WTC11 (cell line): ENCODE measurements at regions not wholly inside any gene's neighbourhood (a gene's known extent, or its start where the extent isn't known, plus 50 kb on each side); places are given as distances from the start of the nearest gene placed in this dataset.

ENCODE experiments used
- ATAC-seq: fragments of 200-7000 bp; cut with Tn5 transposase; 2 replicates; pipeline ENCODE4 v1.10.0; 2021; ENCODE audit warnings: mild to moderate bottlenecking, moderate library complexity
- CTCF ChIA-PET: fragments of 300-600 bp; sonication (Branson Sonifier 250); formaldehyde crosslinking; loops from one replicate; lab custom pipeline; 2021; ENCODE audit warnings: antibody characterized with exemption; lab: Charles Lee
- POLR2A ChIA-PET: fragments of 350-600 bp; sonication (Branson Sonifier 250); formaldehyde crosslinking; loops from one replicate; lab custom pipeline; 2021; ENCODE audit warnings: antibody characterized with exemption; lab: Charles Lee
- DNase-seq: peaks from one replicate; pipeline ENCODE4 v3.0.0; 2021; ENCODE audit warnings: low spot score
- H3K27ac Mint-ChIP-seq: 2 replicates; pipeline ENCODE4 v1.8.0; 2021; ENCODE audit warnings: mixed read lengths
- H3K27me3 Mint-ChIP-seq: 2 replicates; pipeline ENCODE4 v1.8.0; 2021; ENCODE audit warnings: low read depth, mild to moderate bottlenecking, moderate library complexity, mixed read lengths
- H3K36me3 Mint-ChIP-seq: 2 replicates; pipeline ENCODE4 v1.8.0; 2021; ENCODE audit warnings: mixed read lengths
- H3K4me1 Mint-ChIP-seq: 2 replicates; pipeline ENCODE4 v1.8.0; 2022; ENCODE audit warnings: mixed read lengths
- H3K4me3 Mint-ChIP-seq: 2 replicates; pipeline ENCODE4 v1.8.0; 2021; ENCODE audit warnings: mild to moderate bottlenecking, moderate library complexity, mixed read lengths
- H3K9me3 Mint-ChIP-seq: 2 replicates; pipeline ENCODE4 v1.8.0; 2021; ENCODE audit warnings: mixed read lengths
- CTCF ChIP-seq: fragments of 200-600 bp; IDR thresholded peaks from 2 replicates; pipeline ENCODE4 v1.8.0; 2022; ENCODE audit warnings: antibody characterized with exemption
- E2F4 ChIP-seq: sonication (generic); formaldehyde crosslinking; IDR thresholded peaks from 2 replicates; pipeline ENCODE4 v1.8.1; 2022; ENCODE audit warnings: low read depth, mild to moderate bottlenecking, moderate library complexity, missing genetic modification reagents, borderline replicate concordance
- ETV6 ChIP-seq: sonication (generic); formaldehyde crosslinking; IDR thresholded peaks from 2 replicates; pipeline ENCODE4 v1.8.1; 2022; ENCODE audit warnings: mild to moderate bottlenecking, missing genetic modification reagents
- FOXJ3 ChIP-seq: sonication (generic); formaldehyde crosslinking; IDR thresholded peaks from 2 replicates; pipeline ENCODE4 v1.9.0; 2021; ENCODE audit warnings: missing genetic modification reagents, mild to moderate bottlenecking, borderline replicate concordance
- KAT7 ChIP-seq: sonication (generic); formaldehyde crosslinking; IDR thresholded peaks from 2 replicates; pipeline ENCODE4 v1.8.1; 2023; ENCODE audit warnings: missing genetic modification reagents, mild to moderate bottlenecking, borderline replicate concordance
- NFATC4 ChIP-seq: fragments of 250-450 bp; sonication (Bioruptor Pico); IDR thresholded peaks from 2 replicates; pipeline ENCODE4 v1.9.0; 2021; ENCODE audit warnings: mild to moderate bottlenecking
- NFE2L1 ChIP-seq: sonication (generic); formaldehyde crosslinking; IDR thresholded peaks from 2 replicates; pipeline ENCODE4 v1.8.1; 2023; ENCODE audit warnings: missing genetic modification reagents
- NR1H2 ChIP-seq: sonication (generic); formaldehyde crosslinking; IDR thresholded peaks from 2 replicates; pipeline ENCODE4 v1.9.0; 2021; ENCODE audit warnings: mild to moderate bottlenecking, moderate library complexity, missing genetic modification reagents
- NR2C2 ChIP-seq: sonication (generic); formaldehyde crosslinking; IDR thresholded peaks from 2 replicates; pipeline ENCODE4 v1.8.0; 2022; ENCODE audit warnings: mild to moderate bottlenecking, missing genetic modification reagents
- OVOL2 ChIP-seq: fragments of 250-450 bp; sonication (Bioruptor Pico); IDR thresholded peaks from 2 replicates; pipeline ENCODE4 v1.9.0; 2021; ENCODE audit warnings: mild to moderate bottlenecking, borderline replicate concordance
- RELA ChIP-seq: sonication (generic); formaldehyde crosslinking; IDR thresholded peaks from 2 replicates; pipeline ENCODE4 v1.8.1; 2022; ENCODE audit warnings: missing genetic modification reagents, mild to moderate bottlenecking, borderline replicate concordance
- SOX15 ChIP-seq: fragments of 250-450 bp; sonication (Bioruptor Pico); IDR thresholded peaks from 2 replicates; pipeline ENCODE4 v1.9.0; 2021; ENCODE audit warnings: mild to moderate bottlenecking
- ZNF317 ChIP-seq: sonication (generic); formaldehyde crosslinking; IDR thresholded peaks from 2 replicates; pipeline ENCODE4 v1.8.1; 2023; ENCODE audit warnings: low read depth, mild to moderate bottlenecking, moderate library complexity, missing genetic modification reagents, borderline replicate concordance
- TF ChIP-seq, protein P1 (sequence below): sonication (generic); formaldehyde crosslinking; IDR thresholded peaks from 2 replicates; pipeline ENCODE4 v1.8.1; 2023; ENCODE audit warnings: mild to moderate bottlenecking, missing genetic modification reagents, borderline replicate concordance
- TF ChIP-seq, protein P2 (sequence below): sonication (generic); formaldehyde crosslinking; IDR thresholded peaks from 2 replicates; pipeline ENCODE4 v1.8.1; 2022; ENCODE audit warnings: low read depth, missing genetic modification reagents, borderline replicate concordance
- TF ChIP-seq, protein P3 (sequence below): sonication (generic); formaldehyde crosslinking; IDR thresholded peaks from 2 replicates; pipeline ENCODE4 v1.8.1; 2023; ENCODE audit warnings: mild to moderate bottlenecking, missing genetic modification reagents, moderate library complexity
- TF ChIP-seq, protein P4 (sequence below): fragments of 250-450 bp; sonication (Bioruptor Pico); IDR thresholded peaks from 2 replicates; pipeline ENCODE4 v1.8.0; 2021; ENCODE audit warnings: mild to moderate bottlenecking
- TF ChIP-seq, protein P5 (sequence below): sonication (generic); formaldehyde crosslinking; IDR thresholded peaks from 2 replicates; pipeline ENCODE4 v1.8.0; 2023; ENCODE audit warnings: missing genetic modification reagents

GRCh38 chr5:60248901-60249300 lies 355.4 kb upstream of the PDE4D start:
- DNase-seq (no peak), ATAC-seq (no peak)
- Mint-ChIP-seq H3K9me3 (peaks cover 16% of the 10 kb centered on the region), H3K27me3 (no peaks in the 10 kb centered on the region), H3K4me1 (peaks cover 4% of the 10 kb centered on the region; the same call in 1 of the 2 replicates), H3K4me3 (no peak overlapping the region), H3K27ac (no peak overlapping the region), H3K36me3 (no peaks in the 10 kb centered on the region)
- TF ChIP-seq, protein P1, sequence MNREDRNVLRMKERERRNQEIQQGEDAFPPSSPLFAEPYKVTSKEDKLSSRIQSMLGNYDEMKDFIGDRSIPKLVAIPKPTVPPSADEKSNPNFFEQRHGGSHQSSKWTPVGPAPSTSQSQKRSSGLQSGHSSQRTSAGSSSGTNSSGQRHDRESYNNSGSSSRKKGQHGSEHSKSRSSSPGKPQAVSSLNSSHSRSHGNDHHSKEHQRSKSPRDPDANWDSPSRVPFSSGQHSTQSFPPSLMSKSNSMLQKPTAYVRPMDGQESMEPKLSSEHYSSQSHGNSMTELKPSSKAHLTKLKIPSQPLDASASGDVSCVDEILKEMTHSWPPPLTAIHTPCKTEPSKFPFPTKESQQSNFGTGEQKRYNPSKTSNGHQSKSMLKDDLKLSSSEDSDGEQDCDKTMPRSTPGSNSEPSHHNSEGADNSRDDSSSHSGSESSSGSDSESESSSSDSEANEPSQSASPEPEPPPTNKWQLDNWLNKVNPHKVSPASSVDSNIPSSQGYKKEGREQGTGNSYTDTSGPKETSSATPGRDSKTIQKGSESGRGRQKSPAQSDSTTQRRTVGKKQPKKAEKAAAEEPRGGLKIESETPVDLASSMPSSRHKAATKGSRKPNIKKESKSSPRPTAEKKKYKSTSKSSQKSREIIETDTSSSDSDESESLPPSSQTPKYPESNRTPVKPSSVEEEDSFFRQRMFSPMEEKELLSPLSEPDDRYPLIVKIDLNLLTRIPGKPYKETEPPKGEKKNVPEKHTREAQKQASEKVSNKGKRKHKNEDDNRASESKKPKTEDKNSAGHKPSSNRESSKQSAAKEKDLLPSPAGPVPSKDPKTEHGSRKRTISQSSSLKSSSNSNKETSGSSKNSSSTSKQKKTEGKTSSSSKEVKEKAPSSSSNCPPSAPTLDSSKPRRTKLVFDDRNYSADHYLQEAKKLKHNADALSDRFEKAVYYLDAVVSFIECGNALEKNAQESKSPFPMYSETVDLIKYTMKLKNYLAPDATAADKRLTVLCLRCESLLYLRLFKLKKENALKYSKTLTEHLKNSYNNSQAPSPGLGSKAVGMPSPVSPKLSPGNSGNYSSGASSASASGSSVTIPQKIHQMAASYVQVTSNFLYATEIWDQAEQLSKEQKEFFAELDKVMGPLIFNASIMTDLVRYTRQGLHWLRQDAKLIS: no peak
- no peak for TF ChIP-seq KAT7 (CRISPR knock-in tag)
- TF ChIP-seq, protein P2, sequence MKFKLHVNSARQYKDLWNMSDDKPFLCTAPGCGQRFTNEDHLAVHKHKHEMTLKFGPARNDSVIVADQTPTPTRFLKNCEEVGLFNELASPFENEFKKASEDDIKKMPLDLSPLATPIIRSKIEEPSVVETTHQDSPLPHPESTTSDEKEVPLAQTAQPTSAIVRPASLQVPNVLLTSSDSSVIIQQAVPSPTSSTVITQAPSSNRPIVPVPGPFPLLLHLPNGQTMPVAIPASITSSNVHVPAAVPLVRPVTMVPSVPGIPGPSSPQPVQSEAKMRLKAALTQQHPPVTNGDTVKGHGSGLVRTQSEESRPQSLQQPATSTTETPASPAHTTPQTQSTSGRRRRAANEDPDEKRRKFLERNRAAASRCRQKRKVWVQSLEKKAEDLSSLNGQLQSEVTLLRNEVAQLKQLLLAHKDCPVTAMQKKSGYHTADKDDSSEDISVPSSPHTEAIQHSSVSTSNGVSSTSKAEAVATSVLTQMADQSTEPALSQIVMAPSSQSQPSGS (CRISPR knock-in tag): no peak
- no peak for TF ChIP-seq ETV6 (CRISPR knock-in tag)
- TF ChIP-seq, protein P3, sequence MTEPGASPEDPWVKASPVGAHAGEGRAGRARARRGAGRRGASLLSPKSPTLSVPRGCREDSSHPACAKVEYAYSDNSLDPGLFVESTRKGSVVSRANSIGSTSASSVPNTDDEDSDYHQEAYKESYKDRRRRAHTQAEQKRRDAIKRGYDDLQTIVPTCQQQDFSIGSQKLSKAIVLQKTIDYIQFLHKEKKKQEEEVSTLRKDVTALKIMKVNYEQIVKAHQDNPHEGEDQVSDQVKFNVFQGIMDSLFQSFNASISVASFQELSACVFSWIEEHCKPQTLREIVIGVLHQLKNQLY: no peak
- TF ChIP-seq NR2C2 (CRISPR knock-in tag): no peak
- TF ChIP-seq, protein P4, sequence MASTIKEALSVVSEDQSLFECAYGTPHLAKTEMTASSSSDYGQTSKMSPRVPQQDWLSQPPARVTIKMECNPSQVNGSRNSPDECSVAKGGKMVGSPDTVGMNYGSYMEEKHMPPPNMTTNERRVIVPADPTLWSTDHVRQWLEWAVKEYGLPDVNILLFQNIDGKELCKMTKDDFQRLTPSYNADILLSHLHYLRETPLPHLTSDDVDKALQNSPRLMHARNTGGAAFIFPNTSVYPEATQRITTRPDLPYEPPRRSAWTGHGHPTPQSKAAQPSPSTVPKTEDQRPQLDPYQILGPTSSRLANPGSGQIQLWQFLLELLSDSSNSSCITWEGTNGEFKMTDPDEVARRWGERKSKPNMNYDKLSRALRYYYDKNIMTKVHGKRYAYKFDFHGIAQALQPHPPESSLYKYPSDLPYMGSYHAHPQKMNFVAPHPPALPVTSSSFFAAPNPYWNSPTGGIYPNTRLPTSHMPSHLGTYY (CRISPR knock-in tag): no peak
- TF ChIP-seq NFE2L1 (CRISPR knock-in tag): no peak
- TF ChIP-seq RELA: no peak
- no peak for TF ChIP-seq ZNF317 (CRISPR knock-in tag)
- TF ChIP-seq CTCF: no peak
- POLR2A ChIA-PET: no interaction called here
- CTCF ChIA-PET: no interaction called here

DNA sequence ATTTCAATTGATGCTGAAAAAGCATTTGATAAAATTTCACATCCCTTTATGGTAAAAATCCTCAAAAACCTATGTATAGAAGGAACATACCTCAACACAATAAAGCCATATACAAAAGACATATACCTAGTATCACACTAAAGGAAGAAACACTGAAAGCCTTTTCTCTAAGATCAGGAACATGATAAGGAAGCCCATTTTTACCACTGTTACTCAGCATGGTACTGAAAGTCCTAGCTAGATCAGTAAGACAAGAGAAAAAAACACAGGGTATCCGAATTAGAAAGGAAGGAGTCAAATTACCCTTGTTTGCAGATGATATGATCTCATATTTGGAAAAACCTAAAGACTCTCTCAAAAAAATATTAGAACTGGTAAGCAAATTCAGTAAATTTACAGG lies 350.2 kb upstream of the PDE4D start:
- ChIA-PET POLR2A (no interaction called here), CTCF (no interaction called here)
- no peak for TF ChIP-seq NR1H2
- no peaks in the 10 kb centered on the region for H3K27me3 Mint-ChIP-seq
- no peaks in the 10 kb centered on the region for H3K36me3 Mint-ChIP-seq
- no peak for ATAC-seq
- H3K4me1 Mint-ChIP-seq: peaks cover 1% of the 10 kb centered on the region; the same call in 1 of the 2 replicates
- H3K4me3 Mint-ChIP-seq: no peak overlapping the region
- peaks cover 28% of the 10 kb centered on the region for H3K9me3 Mint-ChIP-seq
- H3K27ac Mint-ChIP-seq: no peak overlapping the region
- no peak for DNase-seq

DNA sequence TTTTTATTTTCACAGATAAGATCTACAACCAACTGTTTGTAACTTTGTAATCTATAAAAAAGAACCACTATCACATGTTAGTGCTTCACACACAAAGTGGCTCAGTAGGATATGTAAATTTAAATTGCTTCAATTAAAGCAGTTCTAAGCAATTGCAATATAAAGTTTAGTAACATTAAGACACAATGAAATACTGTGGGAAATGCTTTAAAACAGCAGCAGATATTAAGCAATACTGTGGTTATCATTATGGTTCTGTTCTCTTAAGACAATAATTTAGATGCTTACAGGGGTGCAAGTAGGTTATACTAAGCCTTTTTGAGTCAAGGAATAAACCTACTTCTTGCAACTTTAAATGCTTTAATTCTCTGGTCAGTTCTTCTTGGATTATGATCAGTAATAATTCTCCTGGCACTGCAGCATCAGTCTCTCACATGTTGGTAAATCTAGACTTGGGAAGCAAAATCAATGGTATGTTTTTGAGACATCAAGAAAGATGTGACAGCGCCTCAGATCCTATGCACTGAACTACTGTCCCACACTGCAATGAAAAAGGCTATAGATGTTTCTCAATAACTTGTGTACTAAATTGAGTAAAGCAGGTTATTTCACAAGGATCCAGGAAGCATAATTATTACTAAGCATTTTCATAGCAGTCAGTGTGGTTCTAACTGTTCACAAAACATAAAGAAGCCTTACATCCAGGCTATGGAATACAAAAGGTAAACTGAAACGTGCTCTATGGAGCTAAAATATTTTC lies 338.7 kb upstream of the PDE4D start:
- H3K27me3 Mint-ChIP-seq: no peaks in the 10 kb centered on the region
- ChIA-PET CTCF (no interaction called here), POLR2A (no interaction called here)
- H3K4me1 Mint-ChIP-seq: peaks cover 3% of the 10 kb centered on the region; the same call in 1 of the 2 replicates
- ATAC-seq (no peak), DNase-seq (no peak)
- H3K36me3 Mint-ChIP-seq: no peaks in the 10 kb centered on the region
- no peak overlapping the region for H3K27ac Mint-ChIP-seq
- H3K4me3 Mint-ChIP-seq: no peak overlapping the region
- H3K9me3 Mint-ChIP-seq: no peaks in the 10 kb centered on the region
- no peak for TF ChIP-seq NFATC4 (CRISPR knock-in tag)
- TF ChIP-seq NR1H2: no peak
- no peak for TF ChIP-seq FOXJ3 (CRISPR knock-in tag)
- TF ChIP-seq OVOL2 (CRISPR knock-in tag): no peak
- no peak for TF ChIP-seq SOX15 (CRISPR knock-in tag)
- TF ChIP-seq, protein P5, sequence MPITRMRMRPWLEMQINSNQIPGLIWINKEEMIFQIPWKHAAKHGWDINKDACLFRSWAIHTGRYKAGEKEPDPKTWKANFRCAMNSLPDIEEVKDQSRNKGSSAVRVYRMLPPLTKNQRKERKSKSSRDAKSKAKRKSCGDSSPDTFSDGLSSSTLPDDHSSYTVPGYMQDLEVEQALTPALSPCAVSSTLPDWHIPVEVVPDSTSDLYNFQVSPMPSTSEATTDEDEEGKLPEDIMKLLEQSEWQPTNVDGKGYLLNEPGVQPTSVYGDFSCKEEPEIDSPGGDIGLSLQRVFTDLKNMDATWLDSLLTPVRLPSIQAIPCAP (CRISPR knock-in tag): no peak
- TF ChIP-seq E2F4 (CRISPR knock-in tag): no peak
